ENCODE measurements at regions not wholly inside any gene's neighbourhood (a gene's known extent, or its start where the extent isn't known, plus 50 kb on each side); places are given as distances from the start of the nearest gene placed in this dataset.

GRCh38 chr2:234592541-234592940 lies 95.7 kb upstream of the ARL4C start:
- no peak for DNase-seq

GRCh38 chr2:234590076-234590475 lies 93.2 kb upstream of the ARL4C start:
- no peak for DNase-seq

- DNase-seq, result no peak
Measured at GRCh38 chr2:234588054-234588430, 91.2 kb upstream of the ARL4C start.

- DNase-seq, result no peak
Measured at GRCh38 chr2:234587341-234588053, 90.6 kb upstream of the ARL4C start.

GRCh38 chr2:234583331-234583730 lies 86.5 kb upstream of the ARL4C start:
- no peak for DNase-seq

- no peak for DNase-seq
Measured at GRCh38 chr2:234580686-234581085, 83.8 kb upstream of the ARL4C start.

- DNase-seq, result no peak
Measured at GRCh38 chr2:234579231-234579962, 82.5 kb upstream of the ARL4C start.

GRCh38 chr2:234578389-234578788 lies 81.5 kb upstream of the ARL4C start:
- no peak for DNase-seq

- no peak for DNase-seq
Measured at GRCh38 chr2:234577191-234577590, 80.3 kb upstream of the ARL4C start.

GRCh38 chr2:234571620-234572407 lies 74.9 kb upstream of the ARL4C start:
- DNase-seq, result no peak

- no peak for DNase-seq
Measured at GRCh38 chr2:234570476-234570875, 73.6 kb upstream of the ARL4C start.

GRCh38 chr2:234569776-234570430 lies 73.0 kb upstream of the ARL4C start:
- DNase-seq, result no peak

- no peak for DNase-seq
Measured at GRCh38 chr2:234566622-234567021, 69.7 kb upstream of the ARL4C start.

- no peak for DNase-seq
Measured at GRCh38 chr2:234565842-234566619, 69.2 kb upstream of the ARL4C start.

- DNase-seq, result no peak
Measured at GRCh38 chr2:234565201-234565600, 68.3 kb upstream of the ARL4C start.

- no peak for DNase-seq
Measured at GRCh38 chr2:234564699-234565098, 67.8 kb upstream of the ARL4C start.

GRCh38 chr2:234559609-234560008 lies 62.7 kb upstream of the ARL4C start:
- no peak for DNase-seq

GRCh38 chr2:234558642-234559041 lies 61.8 kb upstream of the ARL4C start:
- DNase-seq, result no peak

- DNase-seq, result no peak
Measured at GRCh38 chr2:234556848-234557573, 60.1 kb upstream of the ARL4C start.

GRCh38 chr2:234555616-234556249 lies 58.9 kb upstream of the ARL4C start:
- no peak for DNase-seq

- no peak for DNase-seq
Measured at GRCh38 chr2:234555161-234555560, 58.3 kb upstream of the ARL4C start.

Measured in activated effector memory CD4-positive, alpha-beta T cell treated with anti-CD3 and anti-CD28 coated beads, Interleukin-2, amount 50 U/mL, for 16 hours (primary cell).